GM12874 (cell line): ENCODE measurements at regions not wholly inside any gene's neighbourhood (a gene's known extent, or its start where the extent isn't known, plus 50 kb on each side); places are given as distances from the start of the nearest gene placed in this dataset.

Experiments
- TF ChIP-seq, protein P1 (sequence below): IDR thresholded peaks from 2 replicates; pipeline ENCODE4 v1.5.1; 2011; ENCODE audit warnings: low read depth, mild to moderate bottlenecking, control low read depth, low read length, moderate library complexity; ENCODE audit not compliant: insufficient read depth

DNA sequence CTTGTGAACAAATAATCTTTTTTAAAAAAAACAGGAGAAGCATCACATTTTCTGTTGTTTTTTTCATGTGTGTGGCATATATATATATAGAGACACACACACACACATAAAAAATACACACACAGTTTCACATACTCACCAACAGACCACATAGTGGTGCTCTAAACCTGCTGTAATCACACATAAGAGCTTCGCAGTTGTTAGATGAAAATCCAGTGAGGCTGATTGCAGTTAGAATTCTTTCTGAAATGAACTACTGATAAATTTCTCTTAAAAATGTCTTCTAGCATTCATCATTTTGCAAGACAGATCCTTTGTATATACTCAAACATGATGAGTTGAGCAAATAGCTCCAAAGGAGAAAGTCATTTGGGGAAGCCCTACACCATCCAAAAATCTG lies 434.3 kb upstream of the STXBP6 start:
- TF ChIP-seq, protein P1, sequence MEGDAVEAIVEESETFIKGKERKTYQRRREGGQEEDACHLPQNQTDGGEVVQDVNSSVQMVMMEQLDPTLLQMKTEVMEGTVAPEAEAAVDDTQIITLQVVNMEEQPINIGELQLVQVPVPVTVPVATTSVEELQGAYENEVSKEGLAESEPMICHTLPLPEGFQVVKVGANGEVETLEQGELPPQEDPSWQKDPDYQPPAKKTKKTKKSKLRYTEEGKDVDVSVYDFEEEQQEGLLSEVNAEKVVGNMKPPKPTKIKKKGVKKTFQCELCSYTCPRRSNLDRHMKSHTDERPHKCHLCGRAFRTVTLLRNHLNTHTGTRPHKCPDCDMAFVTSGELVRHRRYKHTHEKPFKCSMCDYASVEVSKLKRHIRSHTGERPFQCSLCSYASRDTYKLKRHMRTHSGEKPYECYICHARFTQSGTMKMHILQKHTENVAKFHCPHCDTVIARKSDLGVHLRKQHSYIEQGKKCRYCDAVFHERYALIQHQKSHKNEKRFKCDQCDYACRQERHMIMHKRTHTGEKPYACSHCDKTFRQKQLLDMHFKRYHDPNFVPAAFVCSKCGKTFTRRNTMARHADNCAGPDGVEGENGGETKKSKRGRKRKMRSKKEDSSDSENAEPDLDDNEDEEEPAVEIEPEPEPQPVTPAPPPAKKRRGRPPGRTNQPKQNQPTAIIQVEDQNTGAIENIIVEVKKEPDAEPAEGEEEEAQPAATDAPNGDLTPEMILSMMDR, result no peak

DNA sequence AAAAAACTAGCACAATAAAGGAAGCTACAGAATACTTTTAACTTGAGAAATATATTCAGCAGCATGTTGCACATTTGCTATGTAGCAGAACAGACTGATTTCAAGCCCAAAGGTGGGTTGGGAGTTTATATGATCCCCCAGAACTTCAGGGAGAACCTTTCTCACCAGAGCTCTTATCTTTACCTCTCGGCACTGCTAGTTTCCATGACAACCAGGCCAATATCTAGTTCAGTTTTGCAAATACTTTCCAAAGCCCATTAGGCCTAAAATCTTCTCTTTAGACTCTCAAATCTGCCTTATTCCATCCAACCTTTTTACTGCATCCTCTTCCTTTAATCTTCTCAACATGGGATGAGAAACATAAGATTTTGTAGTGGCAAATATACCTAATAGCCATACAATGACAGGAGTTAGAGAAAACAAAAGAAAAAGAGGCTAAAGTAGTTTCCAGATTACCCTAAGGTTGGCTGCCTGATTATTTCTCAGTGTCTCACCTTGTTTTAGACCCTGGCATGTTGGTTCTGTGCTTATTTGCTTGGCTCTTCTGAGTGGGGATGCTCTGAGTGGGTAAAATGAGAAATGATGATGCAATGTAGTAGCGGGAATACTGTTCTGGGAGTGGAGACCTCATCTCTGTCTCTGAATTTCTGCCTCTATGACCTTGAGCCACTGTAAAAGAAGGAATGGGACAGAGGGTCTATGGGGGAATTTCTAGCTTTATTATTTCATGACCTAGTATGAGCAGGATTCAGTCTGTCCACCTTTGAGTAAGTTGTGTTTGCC lies 427.6 kb upstream of the STXBP6 start:
- TF ChIP-seq, protein P1, result no peak

DNA sequence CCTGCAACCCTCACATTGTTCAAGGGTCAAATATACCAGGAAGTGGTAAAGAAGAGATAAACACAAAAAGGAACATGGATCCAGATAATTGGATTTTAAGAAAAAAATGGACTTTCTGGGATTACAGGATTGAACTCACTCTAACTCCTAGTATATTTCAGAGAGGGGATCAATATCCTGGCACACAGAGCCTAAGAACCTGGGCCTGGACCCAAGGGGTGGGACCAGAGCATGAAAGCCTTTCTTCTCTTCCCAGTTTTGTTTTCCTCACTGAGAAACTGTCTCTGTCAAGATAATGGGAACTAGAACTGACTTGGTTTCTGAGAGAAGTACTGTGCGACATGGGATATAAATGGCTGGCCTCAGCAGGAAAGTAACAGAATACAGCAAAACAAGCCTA lies 422.8 kb upstream of the STXBP6 start:
- TF ChIP-seq, protein P1, result no peak

DNA sequence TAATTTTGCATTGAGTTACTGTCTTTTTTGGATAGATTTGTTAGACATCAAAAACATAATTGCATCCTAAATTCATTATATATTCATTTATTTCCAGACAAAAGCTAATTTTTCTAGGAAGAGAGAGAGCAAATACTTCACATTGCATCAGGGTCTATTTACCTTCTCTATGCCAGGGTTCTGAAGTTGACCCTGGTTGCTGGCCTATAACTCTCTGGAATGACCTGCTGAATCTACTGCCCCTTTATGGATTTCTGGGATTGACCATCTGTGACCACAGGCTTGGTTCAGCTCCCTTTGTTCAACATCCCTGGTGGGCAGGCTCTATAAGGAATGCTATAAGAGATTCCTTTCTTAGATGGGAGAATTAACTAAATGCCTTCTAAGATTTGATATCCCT lies 414.8 kb upstream of the STXBP6 start:
- TF ChIP-seq, protein P1, result no peak

DNA sequence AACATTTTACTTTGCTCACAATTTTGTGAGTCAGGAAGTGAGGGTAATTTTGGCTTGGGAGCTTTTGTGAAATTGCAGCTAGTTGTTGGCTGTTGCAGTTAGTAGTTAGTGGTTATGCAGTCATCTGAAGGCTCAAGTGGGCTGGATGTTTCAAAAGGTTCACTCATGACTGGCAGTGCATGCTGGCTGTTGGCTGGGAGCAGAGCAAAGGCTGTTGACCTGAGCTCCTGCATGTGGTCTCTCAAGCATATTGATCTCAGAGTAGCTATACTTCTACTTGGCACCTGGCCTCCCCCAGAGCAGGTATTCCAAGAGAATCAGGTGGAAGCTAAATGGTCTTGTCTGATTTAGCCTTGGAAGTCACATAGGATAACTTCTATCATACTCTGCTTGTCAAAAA lies 414.1 kb upstream of the STXBP6 start:
- TF ChIP-seq, protein P1, result no peak

DNA sequence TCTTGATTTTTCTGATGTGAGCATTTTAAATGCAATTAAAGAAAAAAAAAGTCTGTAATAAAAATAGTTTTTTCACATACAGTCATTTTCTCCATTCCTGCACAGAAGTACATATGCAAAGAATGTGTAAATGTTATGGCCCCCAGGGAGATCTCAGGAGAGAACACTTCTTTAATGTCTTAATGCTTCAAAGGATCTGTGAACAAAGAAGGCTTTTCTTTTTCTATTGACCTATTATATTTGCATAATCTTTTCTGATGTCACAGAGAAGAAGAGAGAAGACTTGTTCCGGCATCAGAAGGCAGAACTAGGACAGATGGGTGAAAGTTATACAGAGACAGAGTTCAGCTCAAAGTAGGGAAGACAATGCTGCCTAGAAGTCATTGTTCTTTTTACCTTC lies 413.5 kb upstream of the STXBP6 start:
- TF ChIP-seq, protein P1, result no peak

DNA sequence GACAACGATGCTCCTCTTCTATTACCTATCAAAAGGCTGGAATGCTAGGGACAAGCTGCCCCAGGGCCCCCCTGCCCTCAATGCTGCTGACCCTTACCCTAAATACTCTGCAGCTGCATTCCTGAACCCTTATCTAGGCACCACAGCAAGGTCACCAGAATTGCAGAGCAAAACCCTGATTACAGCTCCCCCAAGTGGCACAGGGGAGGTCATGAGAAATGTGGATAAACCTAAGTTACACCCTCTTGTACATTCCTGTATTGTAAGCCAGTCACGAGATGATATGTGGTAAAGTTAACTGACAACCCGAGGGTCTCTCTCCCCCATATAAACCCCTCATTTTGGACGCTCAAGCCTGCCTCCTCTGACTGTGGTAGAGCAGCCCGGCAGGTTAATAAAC lies 411.8 kb upstream of the STXBP6 start:
- TF ChIP-seq, protein P1, result no peak
